MM.1S (cell line): ENCODE measurements at regions not wholly inside any gene's neighbourhood (a gene's known extent, or its start where the extent isn't known, plus 50 kb on each side); places are given as distances from the start of the nearest gene placed in this dataset.

Experiments used
- EZH2 ChIP-seq: fragments of 300-600 bp; sonication (generic); optimal IDR thresholded peaks from 2 replicates; pipeline ENCODE3; 2017; ENCODE audit warnings: low read depth, mild to moderate bottlenecking, antibody characterized with exemption, low read length, mixed read lengths
- EZH2phosphoT487 ChIP-seq: fragments of 300-600 bp; sonication (generic); IDR thresholded peaks from 2 replicates; pipeline ENCODE4 v1.6.1; 2018; ENCODE audit warnings: antibody characterized with exemption, low read length
- TF ChIP-seq, protein P1 (sequence below): fragments of 300-600 bp; sonication (generic); IDR thresholded peaks from 2 replicates; pipeline ENCODE4 v1.5.1; 2016; ENCODE audit warnings: antibody characterized with exemption, low read length, mixed read lengths

- TF ChIP-seq EZH2 (no peak), EZH2phosphoT487 (no peak)
- TF ChIP-seq, protein P1, sequence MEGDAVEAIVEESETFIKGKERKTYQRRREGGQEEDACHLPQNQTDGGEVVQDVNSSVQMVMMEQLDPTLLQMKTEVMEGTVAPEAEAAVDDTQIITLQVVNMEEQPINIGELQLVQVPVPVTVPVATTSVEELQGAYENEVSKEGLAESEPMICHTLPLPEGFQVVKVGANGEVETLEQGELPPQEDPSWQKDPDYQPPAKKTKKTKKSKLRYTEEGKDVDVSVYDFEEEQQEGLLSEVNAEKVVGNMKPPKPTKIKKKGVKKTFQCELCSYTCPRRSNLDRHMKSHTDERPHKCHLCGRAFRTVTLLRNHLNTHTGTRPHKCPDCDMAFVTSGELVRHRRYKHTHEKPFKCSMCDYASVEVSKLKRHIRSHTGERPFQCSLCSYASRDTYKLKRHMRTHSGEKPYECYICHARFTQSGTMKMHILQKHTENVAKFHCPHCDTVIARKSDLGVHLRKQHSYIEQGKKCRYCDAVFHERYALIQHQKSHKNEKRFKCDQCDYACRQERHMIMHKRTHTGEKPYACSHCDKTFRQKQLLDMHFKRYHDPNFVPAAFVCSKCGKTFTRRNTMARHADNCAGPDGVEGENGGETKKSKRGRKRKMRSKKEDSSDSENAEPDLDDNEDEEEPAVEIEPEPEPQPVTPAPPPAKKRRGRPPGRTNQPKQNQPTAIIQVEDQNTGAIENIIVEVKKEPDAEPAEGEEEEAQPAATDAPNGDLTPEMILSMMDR: no peak
Observed at GRCh38 chr10:8158193-8159071, 103.9 kb downstream of the GATA3 start.
